GM12864 (cell line): ENCODE measurements at regions not wholly inside any gene's neighbourhood (a gene's known extent, or its start where the extent isn't known, plus 50 kb on each side); places are given as distances from the start of the nearest gene placed in this dataset.

ENCODE experiments used
- DNase-seq: peaks from one replicate; pipeline ENCODE4 v3.0.0-alpha.2; 2011; ENCODE audit warnings: low read depth
- H3K4me3 ChIP-seq: 2 replicates; pipeline ENCODE4 v1.5.1; 2011; ENCODE audit warnings: mild to moderate bottlenecking, low read depth, low read length, control low read depth
- TF ChIP-seq, protein P1 (sequence below): IDR thresholded peaks from 2 replicates; pipeline ENCODE4 v1.5.1; 2011; ENCODE audit warnings: low read depth, mild to moderate bottlenecking, moderate library complexity, low read length, control low read depth, inconsistent platforms; ENCODE audit errors: missing control alignments

DNA sequence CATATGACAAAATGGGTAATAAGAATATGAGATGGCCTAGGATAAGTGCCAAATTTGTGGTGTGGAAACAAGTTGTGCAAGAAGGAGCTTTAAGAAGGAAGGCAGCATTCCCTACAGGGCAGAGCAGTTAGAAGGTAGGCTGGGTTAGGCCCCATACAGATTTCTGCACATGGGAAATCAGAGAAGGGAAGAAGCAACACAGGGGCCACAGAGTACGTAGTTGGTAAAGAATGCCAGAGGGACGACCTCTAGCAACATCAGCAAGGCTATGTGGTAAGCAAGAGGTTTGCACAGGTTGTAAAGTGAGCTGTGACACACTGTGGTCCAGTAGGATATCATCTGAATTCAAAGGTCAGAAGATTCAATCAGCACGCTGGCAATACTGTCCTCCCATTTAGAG, 765.6 kb upstream of the B3GALT2 start:
- TF ChIP-seq, protein P1, sequence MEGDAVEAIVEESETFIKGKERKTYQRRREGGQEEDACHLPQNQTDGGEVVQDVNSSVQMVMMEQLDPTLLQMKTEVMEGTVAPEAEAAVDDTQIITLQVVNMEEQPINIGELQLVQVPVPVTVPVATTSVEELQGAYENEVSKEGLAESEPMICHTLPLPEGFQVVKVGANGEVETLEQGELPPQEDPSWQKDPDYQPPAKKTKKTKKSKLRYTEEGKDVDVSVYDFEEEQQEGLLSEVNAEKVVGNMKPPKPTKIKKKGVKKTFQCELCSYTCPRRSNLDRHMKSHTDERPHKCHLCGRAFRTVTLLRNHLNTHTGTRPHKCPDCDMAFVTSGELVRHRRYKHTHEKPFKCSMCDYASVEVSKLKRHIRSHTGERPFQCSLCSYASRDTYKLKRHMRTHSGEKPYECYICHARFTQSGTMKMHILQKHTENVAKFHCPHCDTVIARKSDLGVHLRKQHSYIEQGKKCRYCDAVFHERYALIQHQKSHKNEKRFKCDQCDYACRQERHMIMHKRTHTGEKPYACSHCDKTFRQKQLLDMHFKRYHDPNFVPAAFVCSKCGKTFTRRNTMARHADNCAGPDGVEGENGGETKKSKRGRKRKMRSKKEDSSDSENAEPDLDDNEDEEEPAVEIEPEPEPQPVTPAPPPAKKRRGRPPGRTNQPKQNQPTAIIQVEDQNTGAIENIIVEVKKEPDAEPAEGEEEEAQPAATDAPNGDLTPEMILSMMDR = no peak
- no peak for DNase-seq
- H3K4me3 ChIP-seq = no peak overlapping the region

DNA sequence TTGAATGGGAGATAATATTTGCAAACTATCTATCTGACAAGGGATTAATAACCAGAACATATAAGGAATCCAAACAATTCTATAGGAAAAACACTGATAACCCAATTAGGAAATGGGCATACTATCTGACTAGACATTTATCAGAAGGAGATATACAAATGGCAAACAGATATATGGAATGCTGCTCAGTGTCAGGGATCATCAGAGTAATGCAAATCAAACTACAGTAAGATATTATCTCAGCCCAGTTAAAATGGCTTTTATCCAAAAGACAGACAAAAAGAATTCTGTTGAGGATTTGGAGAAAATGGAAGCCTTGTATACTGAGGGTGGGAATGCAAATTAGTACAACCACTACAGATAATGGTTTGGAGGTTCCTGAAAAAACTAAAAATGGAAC, 758.0 kb upstream of the B3GALT2 start:
- H3K4me3 ChIP-seq = no peak overlapping the region
- DNase-seq = no peak
- TF ChIP-seq, protein P1 = no peak

DNA sequence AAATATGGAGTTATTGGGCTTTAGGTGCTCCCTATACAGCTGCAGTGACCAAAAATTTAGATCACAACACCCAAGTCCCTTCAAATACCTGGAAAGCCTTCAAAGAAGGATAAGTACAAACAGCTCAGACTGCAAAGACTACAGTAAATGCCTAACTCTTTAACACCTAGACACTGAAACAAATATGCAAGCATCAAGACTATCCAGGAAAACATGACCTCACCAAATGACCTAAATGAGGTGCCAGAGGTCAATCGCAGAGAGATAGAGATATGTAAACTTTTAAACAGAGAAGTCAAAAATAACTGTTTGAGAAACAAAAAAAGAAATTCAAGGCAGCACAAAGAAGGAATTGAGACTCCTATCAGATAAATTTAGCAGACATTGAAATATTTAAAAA, 753.8 kb upstream of the B3GALT2 start:
- no peak for DNase-seq
- H3K4me3 ChIP-seq = no peak overlapping the region
- TF ChIP-seq, protein P1 = no peak

DNA sequence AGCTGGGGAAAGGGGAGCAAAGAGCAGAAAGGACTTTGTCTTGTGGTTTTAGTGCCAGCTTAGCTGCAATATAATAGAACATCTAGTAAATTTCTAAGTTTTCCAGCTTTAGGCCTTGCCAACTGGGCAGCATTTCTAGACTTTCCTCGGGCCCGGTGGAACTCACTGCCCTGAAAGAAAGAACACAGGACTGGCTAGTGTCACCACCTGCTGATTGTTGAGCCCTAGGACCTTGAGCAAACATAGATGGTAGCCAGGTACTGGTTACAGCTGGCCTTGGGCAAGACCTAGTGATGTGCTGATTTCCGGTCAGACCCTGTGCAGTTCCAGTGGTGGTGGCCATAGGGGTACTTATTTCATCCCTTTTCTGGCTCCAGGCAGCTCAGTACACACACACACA, 753.2 kb upstream of the B3GALT2 start:
- TF ChIP-seq, protein P1 = no peak
- no peak for DNase-seq
- H3K4me3 ChIP-seq = no peak overlapping the region

DNA sequence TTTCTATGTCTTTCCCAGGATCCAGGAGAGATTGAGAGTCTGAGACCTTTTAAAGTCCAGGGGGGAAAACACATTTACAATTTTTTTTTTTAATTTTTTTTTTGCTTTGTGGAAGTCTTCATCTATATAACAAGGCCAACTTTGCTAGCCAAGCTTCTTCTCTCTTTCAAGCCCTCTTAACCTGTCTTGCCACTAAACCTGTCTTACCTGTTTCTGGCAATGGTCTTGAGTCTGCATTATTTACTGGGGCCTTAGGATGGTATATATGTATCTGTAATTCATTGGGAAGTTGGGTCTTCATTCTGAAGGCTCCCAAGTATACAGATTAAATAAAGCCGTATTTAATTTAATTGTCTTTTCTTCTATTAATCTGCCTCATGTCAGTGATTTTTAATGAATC, 750.9 kb upstream of the B3GALT2 start:
- no peak overlapping the region for H3K4me3 ChIP-seq
- DNase-seq = no peak
- TF ChIP-seq, protein P1 = no peak

DNA sequence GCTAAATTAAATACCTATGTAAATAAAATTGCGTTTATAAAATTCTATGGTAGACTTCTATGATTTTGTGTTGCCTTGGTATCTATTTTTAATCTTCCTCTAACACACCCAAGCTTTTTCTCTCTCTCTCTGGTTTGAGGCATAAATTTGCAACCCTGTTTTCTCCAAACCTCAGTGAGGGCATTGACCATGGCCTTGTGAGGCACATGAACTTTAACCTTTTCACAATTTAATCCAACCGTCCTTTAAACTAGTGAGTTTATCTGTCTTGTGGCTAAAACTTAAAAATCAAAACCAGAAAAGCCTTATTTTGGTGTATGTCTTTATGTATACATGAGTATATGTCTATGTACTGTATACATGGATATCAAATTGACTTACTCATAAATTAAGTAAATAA, 746.6 kb upstream of the B3GALT2 start:
- TF ChIP-seq, protein P1 = no peak
- no peak for DNase-seq
- H3K4me3 ChIP-seq = no peak overlapping the region

DNA sequence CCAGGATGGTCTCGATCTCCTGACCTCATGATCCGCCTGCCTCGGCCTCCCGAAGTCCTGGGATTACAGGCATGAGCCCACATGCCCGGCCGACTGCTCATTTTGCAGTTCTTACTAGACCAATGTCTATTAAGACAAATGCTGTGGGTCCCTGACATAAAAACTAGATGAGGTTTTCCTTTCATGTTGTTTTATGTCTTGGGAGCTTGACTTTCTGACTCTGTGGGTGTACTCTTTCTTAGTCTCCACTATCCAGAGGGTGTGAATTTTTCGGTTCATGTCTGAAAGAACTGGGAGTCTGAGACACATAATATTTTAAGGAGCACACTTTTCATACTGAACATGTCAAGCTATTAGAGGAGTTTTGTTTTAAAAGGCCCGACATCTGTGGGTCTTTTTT, 744.9 kb upstream of the B3GALT2 start:
- H3K4me3 ChIP-seq = no peak overlapping the region
- no peak for DNase-seq
- TF ChIP-seq, protein P1 = no peak
